SJCRH30 (cell line): ENCODE measurements at regions not wholly inside any gene's neighbourhood (a gene's known extent, or its start where the extent isn't known, plus 50 kb on each side); places are given as distances from the start of the nearest gene placed in this dataset.
"Not testable (repeated sequence)": the region's sequence is repeated elsewhere in the genome, so short reads cannot be mapped to it uniquely, and the experiment has no call there.

Experiments used
- DNase-seq, 2 experiments: peaks; one replicate each; pipeline ENCODE4 v3.0.0-alpha.2; 2015 to 2020
- H3K27ac ChIP-seq: fragments of 250-450 bp; sonication (Bioruptor Pico); 2 replicates; pipeline ENCODE4 v1.5.1; 2020; ENCODE audit warnings: mild to moderate bottlenecking, moderate library complexity
- H3K27me3 ChIP-seq: fragments of 250-450 bp; sonication (Bioruptor Pico); 2 replicates; pipeline ENCODE4 v1.5.1; 2020; ENCODE audit warnings: mild to moderate bottlenecking, moderate library complexity
- H3K36me3 ChIP-seq: fragments of 250-450 bp; sonication (Bioruptor Pico); 2 replicates; pipeline ENCODE4 v1.5.1; 2020; ENCODE audit warnings: mild to moderate bottlenecking, moderate library complexity
- H3K4me1 ChIP-seq: fragments of 250-450 bp; sonication (Bioruptor Pico); 2 replicates; pipeline ENCODE4 v1.5.1; 2020; ENCODE audit warnings: mild to moderate bottlenecking, moderate library complexity
- H3K4me3 ChIP-seq: fragments of 250-450 bp; sonication (Bioruptor Pico); 2 replicates; pipeline ENCODE4 v1.5.1; 2020; ENCODE audit warnings: mild to moderate bottlenecking, moderate library complexity
- H3K9me3 ChIP-seq: fragments of 250-450 bp; sonication (Bioruptor Pico); replicated peaks from 2 replicates; pipeline ENCODE4 v1.5.1; 2020; ENCODE audit warnings: mild to moderate bottlenecking, moderate library complexity

- H3K27ac ChIP-seq, H3K27me3 ChIP-seq, DNase-seq, H3K9me3 ChIP-seq, H3K36me3 ChIP-seq, H3K4me3 ChIP-seq, H3K4me1 ChIP-seq: not testable (repeated sequence)
Observed at GRCh38 chr20:4310616-4311015, 61.5 kb upstream of the ADRA1D start.

DNA sequence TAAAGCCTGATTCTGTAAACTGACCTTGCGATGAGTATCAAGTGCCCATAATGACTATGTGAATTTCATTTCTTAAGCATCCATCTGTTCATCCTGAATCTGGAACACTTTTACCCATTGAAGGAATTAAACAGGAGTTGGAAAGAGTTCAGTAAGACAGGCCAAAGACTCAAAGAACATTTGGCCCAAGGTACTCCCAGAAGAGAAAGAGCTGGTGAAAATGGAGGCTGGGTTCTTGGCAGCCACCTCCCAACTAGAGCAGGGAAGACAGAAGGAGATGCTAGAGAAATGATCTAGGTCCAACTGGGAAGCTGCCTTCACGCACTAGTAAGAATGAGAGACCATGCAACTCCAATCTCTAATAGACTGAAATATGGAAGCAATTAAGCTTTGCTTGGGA lies 57.1 kb upstream of the ADRA1D start:
- no peaks in the 10 kb centered on the region for H3K36me3 ChIP-seq
- H3K27ac ChIP-seq: no peak overlapping the region
- H3K4me3 ChIP-seq: no peak overlapping the region
- no peaks in the 10 kb centered on the region for H3K9me3 ChIP-seq
- H3K27me3 ChIP-seq: no peaks in the 10 kb centered on the region
- H3K4me1 ChIP-seq: no peaks in the 10 kb centered on the region
- DNase-seq: no peak

- Histone ChIP-seq H3K4me1 (no peaks in the 10 kb centered on the region), H3K4me3 (no peak overlapping the region), H3K36me3 (no peaks in the 10 kb centered on the region), H3K9me3 (no peaks in the 10 kb centered on the region), H3K27me3 (no peaks in the 10 kb centered on the region), H3K27ac (no peak overlapping the region)
- DNase-seq: no peak
Observed at GRCh38 chr20:4305091-4305490, 56.0 kb upstream of the ADRA1D start.

- H3K4me1 ChIP-seq: no peaks in the 10 kb centered on the region
- H3K4me3 ChIP-seq: no peak overlapping the region
- no peaks in the 10 kb centered on the region for H3K36me3 ChIP-seq
- no peak for DNase-seq
- no peak overlapping the region for H3K27ac ChIP-seq
- no peaks in the 10 kb centered on the region for H3K27me3 ChIP-seq
- H3K9me3 ChIP-seq: no peaks in the 10 kb centered on the region
Observed at GRCh38 chr20:4304601-4305000, 55.5 kb upstream of the ADRA1D start.

GRCh38 chr20:4303136-4303535 lies 54.0 kb upstream of the ADRA1D start:
- Histone ChIP-seq H3K4me1 (no peaks in the 10 kb centered on the region), H3K27ac (no peak overlapping the region), H3K27me3 (no peaks in the 10 kb centered on the region), H3K9me3 (no peaks in the 10 kb centered on the region), H3K36me3 (no peaks in the 10 kb centered on the region), H3K4me3 (no peak overlapping the region)
- DNase-seq: no peak

DNA sequence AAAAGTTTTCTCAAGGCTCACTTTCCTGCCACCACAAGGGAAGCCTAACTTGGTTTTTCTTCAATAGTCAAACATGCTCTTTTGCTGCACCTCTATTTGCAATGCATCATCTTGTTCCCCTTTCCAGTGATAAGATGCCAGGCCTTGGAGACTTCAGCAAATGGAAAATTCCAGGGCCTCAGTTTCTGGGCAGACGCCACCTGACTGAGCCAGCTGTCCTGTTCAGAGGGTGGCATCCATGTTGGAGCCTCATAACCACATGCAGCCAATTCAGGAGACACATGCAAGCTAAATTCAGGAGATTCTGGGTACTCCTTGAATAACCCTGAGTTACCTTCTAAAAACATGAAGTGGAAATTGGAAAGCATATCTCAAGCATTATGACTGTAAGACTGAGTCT lies 51.8 kb upstream of the ADRA1D start:
- no peak overlapping the region for H3K27ac ChIP-seq
- no peaks in the 10 kb centered on the region for H3K36me3 ChIP-seq
- DNase-seq: no peak
- no peaks in the 10 kb centered on the region for H3K9me3 ChIP-seq
- H3K4me3 ChIP-seq: no peak overlapping the region
- H3K4me1 ChIP-seq: no peaks in the 10 kb centered on the region
- no peaks in the 10 kb centered on the region for H3K27me3 ChIP-seq

DNA sequence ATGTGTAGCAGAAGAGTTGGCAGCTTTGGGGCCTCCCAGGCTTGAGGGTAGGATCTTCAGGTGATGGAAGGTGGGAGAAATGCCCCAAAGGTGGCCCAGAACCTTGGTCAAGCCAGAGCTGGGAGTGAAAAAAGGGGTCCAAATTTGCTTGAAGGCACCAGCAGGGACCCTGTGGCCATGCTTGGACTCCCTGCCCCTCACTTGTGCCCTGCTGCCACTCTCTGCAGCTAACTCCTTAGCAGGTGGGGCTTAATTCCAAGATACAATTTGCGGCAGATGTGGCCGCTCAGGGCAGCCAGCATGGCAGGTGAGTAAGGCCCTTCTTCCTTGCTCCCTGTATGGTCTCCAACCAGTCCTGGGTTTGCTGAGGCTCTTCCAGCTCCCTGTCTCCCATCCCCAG lies 51.3 kb upstream of the ADRA1D start:
- no peak for DNase-seq
- no peaks in the 10 kb centered on the region for H3K27me3 ChIP-seq
- H3K36me3 ChIP-seq: no peaks in the 10 kb centered on the region
- H3K4me1 ChIP-seq: no peaks in the 10 kb centered on the region
- H3K27ac ChIP-seq: no peak overlapping the region
- no peak overlapping the region for H3K4me3 ChIP-seq
- no peaks in the 10 kb centered on the region for H3K9me3 ChIP-seq

DNA sequence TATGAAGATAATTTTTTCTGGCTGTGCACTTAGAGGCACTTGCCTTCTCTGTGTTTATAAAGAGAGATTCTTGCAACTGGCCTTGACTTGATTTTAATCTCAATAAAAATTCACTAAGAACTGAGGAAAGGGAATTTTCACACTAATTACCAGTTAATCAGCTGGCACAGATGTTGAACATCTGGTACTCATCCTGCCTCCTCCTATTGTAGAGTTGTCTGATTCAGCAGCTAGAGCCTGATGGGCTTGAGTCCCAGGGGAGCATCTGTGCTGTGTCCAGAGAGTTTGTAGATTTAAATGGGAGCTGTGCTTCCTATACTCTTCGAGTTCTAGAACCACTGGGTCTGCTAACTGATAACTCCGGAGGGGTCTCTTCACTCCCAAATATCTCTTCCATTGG lies 50.7 kb upstream of the ADRA1D start:
- H3K27me3 ChIP-seq: no peaks in the 10 kb centered on the region
- no peak for DNase-seq
- H3K9me3 ChIP-seq: no peaks in the 10 kb centered on the region
- H3K4me1 ChIP-seq: no peaks in the 10 kb centered on the region
- H3K4me3 ChIP-seq: no peak overlapping the region
- no peak overlapping the region for H3K27ac ChIP-seq
- H3K36me3 ChIP-seq: no peaks in the 10 kb centered on the region

- no peak overlapping the region for H3K4me3 ChIP-seq
- H3K36me3 ChIP-seq: no peaks in the 10 kb centered on the region
- DNase-seq: no peak
- H3K9me3 ChIP-seq: no peaks in the 10 kb centered on the region
- no peak overlapping the region for H3K27ac ChIP-seq
- no peaks in the 10 kb centered on the region for H3K4me1 ChIP-seq
- no peaks in the 10 kb centered on the region for H3K27me3 ChIP-seq
Observed at GRCh38 chr20:4299216-4299615, 50.1 kb upstream of the ADRA1D start.
